ENCODE measurements at regions not wholly inside any gene's neighbourhood (a gene's known extent, or its start where the extent isn't known, plus 50 kb on each side); places are given as distances from the start of the nearest gene placed in this dataset.
A peak's percentile ranks its signal among the peaks of the same experiment; 100 is the strongest.

- DNase-seq (ENCODE audit: low read depth in 4 of 4, low spot score in 2 of 4), result no peak
Observed at GRCh38 chr9:19946441-19947109, 157.7 kb upstream of the SLC24A2 start.

GRCh38 chr9:19941874-19942273, 153.0 kb upstream of the SLC24A2 start:
- no peak for DNase-seq (ENCODE audit: low read depth in 4 of 4, low spot score in 2 of 4)

GRCh38 chr9:19940811-19941535, 152.1 kb upstream of the SLC24A2 start:
- peak in 2 of 4 donors; percentile 59 to 65 for DNase-seq (ENCODE audit: low read depth in 4 of 4, low spot score in 2 of 4)

- no peak for DNase-seq (ENCODE audit: low read depth in 4 of 4, low spot score in 2 of 4)
Observed at GRCh38 chr9:19939734-19940278, 151.0 kb upstream of the SLC24A2 start.

GRCh38 chr9:19938990-19939733, 150.3 kb upstream of the SLC24A2 start:
- no peak for DNase-seq (ENCODE audit: low read depth in 4 of 4, low spot score in 2 of 4)

- no peak for DNase-seq (ENCODE audit: low read depth in 4 of 4, low spot score in 2 of 4)
Observed at GRCh38 chr9:19937121-19937520, 148.3 kb upstream of the SLC24A2 start.

GRCh38 chr9:19936598-19936997, 147.8 kb upstream of the SLC24A2 start:
- DNase-seq (ENCODE audit: low read depth in 4 of 4, low spot score in 2 of 4), result no peak

GRCh38 chr9:19935422-19935821, 146.6 kb upstream of the SLC24A2 start:
- DNase-seq (ENCODE audit: low read depth in 4 of 4, low spot score in 2 of 4), result no peak

- no peak for DNase-seq (ENCODE audit: low read depth in 4 of 4, low spot score in 2 of 4)
Observed at GRCh38 chr9:19934301-19934871, 145.5 kb upstream of the SLC24A2 start.

- DNase-seq (ENCODE audit: low read depth in 4 of 4, low spot score in 2 of 4), result no peak
Observed at GRCh38 chr9:19931098-19931890, 142.5 kb upstream of the SLC24A2 start.

GRCh38 chr9:19927560-19927959, 138.7 kb upstream of the SLC24A2 start:
- no peak for DNase-seq (ENCODE audit: low read depth in 4 of 4, low spot score in 2 of 4)

- DNase-seq (ENCODE audit: low read depth in 4 of 4, low spot score in 2 of 4), result no peak
Observed at GRCh38 chr9:19926774-19927173, 137.9 kb upstream of the SLC24A2 start.

GRCh38 chr9:19925674-19926503, 137.1 kb upstream of the SLC24A2 start:
- DNase-seq (ENCODE audit: low read depth in 4 of 4, low spot score in 2 of 4), result peak; percentile 58 to 81 (median 74)

GRCh38 chr9:19924080-19924479, 135.2 kb upstream of the SLC24A2 start:
- DNase-seq (ENCODE audit: low read depth in 4 of 4, low spot score in 2 of 4), result no peak

GRCh38 chr9:19922476-19923118, 133.8 kb upstream of the SLC24A2 start:
- peak in 1 of 4 donors; percentile 66 for DNase-seq (ENCODE audit: low read depth in 4 of 4, low spot score in 2 of 4)

GRCh38 chr9:19920401-19920800, 131.6 kb upstream of the SLC24A2 start:
- DNase-seq (ENCODE audit: low read depth in 4 of 4, low spot score in 2 of 4), result no peak

GRCh38 chr9:19918630-19919029, 129.8 kb upstream of the SLC24A2 start:
- no peak for DNase-seq (ENCODE audit: low read depth in 4 of 4, low spot score in 2 of 4)

- no peak for DNase-seq (ENCODE audit: low read depth in 4 of 4, low spot score in 2 of 4)
Observed at GRCh38 chr9:19914044-19914443, 125.2 kb upstream of the SLC24A2 start.

- DNase-seq (ENCODE audit: low read depth in 4 of 4, low spot score in 2 of 4), result no peak
Observed at GRCh38 chr9:19913151-19913550, 124.3 kb upstream of the SLC24A2 start.
